HG03196 (cell line): ENCODE measurements at regions not wholly inside any gene's neighbourhood (a gene's known extent, or its start where the extent isn't known, plus 50 kb on each side); places are given as distances from the start of the nearest gene placed in this dataset.

Experiments used
- ATAC-seq: cut with Tn5 transposase; IDR thresholded peaks from one replicate; pipeline ENCODE4 v1.9.1; 2021; ENCODE audit not compliant: unreplicated experiment

GRCh38 chr16:73846356-73846755, 450.3 kb upstream of the PSMD7 start:
- ATAC-seq, result no peak

- ATAC-seq, result no peak
Measured at GRCh38 chr16:73846007-73846330, 450.6 kb upstream of the PSMD7 start.

- no peak for ATAC-seq
Measured at GRCh38 chr16:73845238-73846006, 451.2 kb upstream of the PSMD7 start.

- ATAC-seq, result no peak
Measured at GRCh38 chr16:73840728-73841127, 455.9 kb upstream of the PSMD7 start.

- no peak for ATAC-seq
Measured at GRCh38 chr16:73831220-73831619, 465.4 kb upstream of the PSMD7 start.

- no peak for ATAC-seq
Measured at GRCh38 chr16:73823205-73823849, 473.3 kb upstream of the PSMD7 start.

GRCh38 chr16:73817526-73818324, 478.9 kb upstream of the PSMD7 start:
- no peak for ATAC-seq

- no peak for ATAC-seq
Measured at GRCh38 chr16:73813527-73813926, 483.1 kb upstream of the PSMD7 start.

- ATAC-seq, result no peak
Measured at GRCh38 chr16:73804456-73804855, 492.2 kb upstream of the PSMD7 start.

GRCh38 chr16:73798471-73798870, 498.1 kb upstream of the PSMD7 start:
- ATAC-seq, result no peak

GRCh38 chr16:73797115-73797514, 499.5 kb upstream of the PSMD7 start:
- ATAC-seq, result no peak

- ATAC-seq, result no peak
Measured at GRCh38 chr16:73796241-73796640, 500.4 kb upstream of the PSMD7 start.

GRCh38 chr16:73794994-73795393, 501.6 kb upstream of the PSMD7 start:
- ATAC-seq, result no peak

- no peak for ATAC-seq
Measured at GRCh38 chr16:73793871-73794437, 502.7 kb upstream of the PSMD7 start.

- no peak for ATAC-seq
Measured at GRCh38 chr16:73793260-73793659, 503.4 kb upstream of the PSMD7 start.

- ATAC-seq, result no peak
Measured at GRCh38 chr16:73792199-73793020, 504.2 kb upstream of the PSMD7 start.

GRCh38 chr16:73781297-73781696, 515.3 kb upstream of the PSMD7 start:
- ATAC-seq, result no peak

- ATAC-seq, result no peak
Measured at GRCh38 chr16:73778887-73779286, 517.7 kb upstream of the PSMD7 start.

- ATAC-seq, result no peak
Measured at GRCh38 chr16:73775841-73776388, 520.7 kb upstream of the PSMD7 start.
